ENCODE measurements at regions not wholly inside any gene's neighbourhood (a gene's known extent, or its start where the extent isn't known, plus 50 kb on each side); places are given as distances from the start of the nearest gene placed in this dataset.

DNA sequence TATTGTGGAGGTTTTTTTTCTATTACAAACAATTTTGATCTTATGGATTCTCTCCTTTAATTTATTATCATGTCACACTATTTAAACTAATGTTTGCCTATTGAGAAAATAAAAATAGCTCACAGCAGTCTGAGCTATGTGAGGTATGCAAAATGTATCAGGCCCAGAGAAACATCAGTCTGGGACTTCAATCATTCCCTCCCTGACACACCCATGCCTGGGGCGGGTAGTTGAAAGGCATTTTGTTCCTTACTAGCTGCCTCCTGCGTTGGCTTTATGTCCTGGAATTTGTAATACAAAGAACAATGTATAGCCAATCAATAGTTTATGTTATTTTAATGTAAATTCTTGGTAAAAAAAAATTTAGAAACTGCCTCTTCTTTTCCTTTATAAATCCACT is 403.3 kb downstream of the EPM2A start:
- CTCF ChIA-PET = no interaction called here
- in situ Hi-C loops (cut with HindIII; ENCODE audit: low pct_unique_long_range_greater_than_20kb, low sequenced_read_pairs) = no loop called here
- no peaks in the 10 kb centered on the region for H3K36me3 ChIP-seq (ENCODE audit: control insufficient read depth, insufficient read depth, low read length)
- DNase-seq (ENCODE audit: low read depth, low spot score) = no peak
- H3K4me1 ChIP-seq (ENCODE audit: control insufficient read depth, insufficient read depth, low read length) = no peaks in the 10 kb centered on the region
- H3K27me3 ChIP-seq (ENCODE audit: control insufficient read depth, insufficient read depth, low read length) = no peaks in the 10 kb centered on the region
- TF ChIP-seq, protein P1, sequence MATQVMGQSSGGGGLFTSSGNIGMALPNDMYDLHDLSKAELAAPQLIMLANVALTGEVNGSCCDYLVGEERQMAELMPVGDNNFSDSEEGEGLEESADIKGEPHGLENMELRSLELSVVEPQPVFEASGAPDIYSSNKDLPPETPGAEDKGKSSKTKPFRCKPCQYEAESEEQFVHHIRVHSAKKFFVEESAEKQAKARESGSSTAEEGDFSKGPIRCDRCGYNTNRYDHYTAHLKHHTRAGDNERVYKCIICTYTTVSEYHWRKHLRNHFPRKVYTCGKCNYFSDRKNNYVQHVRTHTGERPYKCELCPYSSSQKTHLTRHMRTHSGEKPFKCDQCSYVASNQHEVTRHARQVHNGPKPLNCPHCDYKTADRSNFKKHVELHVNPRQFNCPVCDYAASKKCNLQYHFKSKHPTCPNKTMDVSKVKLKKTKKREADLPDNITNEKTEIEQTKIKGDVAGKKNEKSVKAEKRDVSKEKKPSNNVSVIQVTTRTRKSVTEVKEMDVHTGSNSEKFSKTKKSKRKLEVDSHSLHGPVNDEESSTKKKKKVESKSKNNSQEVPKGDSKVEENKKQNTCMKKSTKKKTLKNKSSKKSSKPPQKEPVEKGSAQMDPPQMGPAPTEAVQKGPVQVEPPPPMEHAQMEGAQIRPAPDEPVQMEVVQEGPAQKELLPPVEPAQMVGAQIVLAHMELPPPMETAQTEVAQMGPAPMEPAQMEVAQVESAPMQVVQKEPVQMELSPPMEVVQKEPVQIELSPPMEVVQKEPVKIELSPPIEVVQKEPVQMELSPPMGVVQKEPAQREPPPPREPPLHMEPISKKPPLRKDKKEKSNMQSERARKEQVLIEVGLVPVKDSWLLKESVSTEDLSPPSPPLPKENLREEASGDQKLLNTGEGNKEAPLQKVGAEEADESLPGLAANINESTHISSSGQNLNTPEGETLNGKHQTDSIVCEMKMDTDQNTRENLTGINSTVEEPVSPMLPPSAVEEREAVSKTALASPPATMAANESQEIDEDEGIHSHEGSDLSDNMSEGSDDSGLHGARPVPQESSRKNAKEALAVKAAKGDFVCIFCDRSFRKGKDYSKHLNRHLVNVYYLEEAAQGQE (IDR thresholded peaks at IDR 0.05; ENCODE audit: insufficient read depth in 1 of 2, low read depth in 2 of 2, low read length in 1 of 2) = no peak
- no peak for TF ChIP-seq TCF7L2 (IDR thresholded peaks at IDR 0.05; ENCODE audit: low read depth, low read length)
- TF ChIP-seq, protein P2, sequence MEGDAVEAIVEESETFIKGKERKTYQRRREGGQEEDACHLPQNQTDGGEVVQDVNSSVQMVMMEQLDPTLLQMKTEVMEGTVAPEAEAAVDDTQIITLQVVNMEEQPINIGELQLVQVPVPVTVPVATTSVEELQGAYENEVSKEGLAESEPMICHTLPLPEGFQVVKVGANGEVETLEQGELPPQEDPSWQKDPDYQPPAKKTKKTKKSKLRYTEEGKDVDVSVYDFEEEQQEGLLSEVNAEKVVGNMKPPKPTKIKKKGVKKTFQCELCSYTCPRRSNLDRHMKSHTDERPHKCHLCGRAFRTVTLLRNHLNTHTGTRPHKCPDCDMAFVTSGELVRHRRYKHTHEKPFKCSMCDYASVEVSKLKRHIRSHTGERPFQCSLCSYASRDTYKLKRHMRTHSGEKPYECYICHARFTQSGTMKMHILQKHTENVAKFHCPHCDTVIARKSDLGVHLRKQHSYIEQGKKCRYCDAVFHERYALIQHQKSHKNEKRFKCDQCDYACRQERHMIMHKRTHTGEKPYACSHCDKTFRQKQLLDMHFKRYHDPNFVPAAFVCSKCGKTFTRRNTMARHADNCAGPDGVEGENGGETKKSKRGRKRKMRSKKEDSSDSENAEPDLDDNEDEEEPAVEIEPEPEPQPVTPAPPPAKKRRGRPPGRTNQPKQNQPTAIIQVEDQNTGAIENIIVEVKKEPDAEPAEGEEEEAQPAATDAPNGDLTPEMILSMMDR (IDR thresholded peaks at IDR 0.05) = no peak
- TF ChIP-seq SIN3A (IDR thresholded peaks at IDR 0.05; ENCODE audit: borderline replicate concordance, insufficient read depth, low read depth, low read length) = no peak
- TF ChIP-seq POLR2AphosphoS5 (IDR thresholded peaks at IDR 0.05; ENCODE audit: low read depth, low read length) = no peak
- POLR2A ChIA-PET = no interaction called here
- no TSS peak for BruUV-seq (replicated peaks)
- H3K4me3 ChIP-seq (ENCODE audit: low read depth in 2 of 2, low read length in 2 of 2) = no peak overlapping the region
- no peaks in the 10 kb centered on the region for H3K9me3 ChIP-seq (ENCODE audit: control insufficient read depth, insufficient read depth, low read depth, low read length)
- intact Hi-C loops (cut with micrococcal nuclease; ENCODE audit: unreplicated experiment) = no loop called here
- no peak overlapping the region for H3K27ac ChIP-seq (ENCODE audit: low read length)
- ATAC-seq = no peak

DNA sequence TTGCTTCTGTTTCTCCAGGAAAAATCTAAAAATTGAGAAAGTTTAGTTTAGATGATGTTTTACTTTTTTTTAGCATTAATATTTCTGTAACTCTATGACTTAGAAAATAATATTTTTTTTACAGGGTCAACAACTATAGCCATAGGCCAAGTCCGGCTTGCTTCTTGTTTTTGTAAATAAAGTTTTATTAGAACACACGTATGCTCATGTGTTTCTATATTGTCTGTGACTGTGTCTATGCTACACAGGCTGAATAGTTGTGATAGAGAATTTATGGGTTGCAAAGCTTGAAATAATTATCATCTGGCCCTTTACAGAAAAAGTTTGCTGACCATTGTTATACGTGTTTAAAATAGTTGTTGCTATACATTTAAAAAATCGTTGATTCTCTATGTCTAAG is 399.2 kb downstream of the EPM2A start:
- ATAC-seq (no peak), DNase-seq (ENCODE audit: low read depth, low spot score) (no peak)
- no peak overlapping the region for H3K27ac ChIP-seq (ENCODE audit: low read length)
- no peaks in the 10 kb centered on the region for H3K36me3 ChIP-seq (ENCODE audit: control insufficient read depth, insufficient read depth, low read length)
- H3K9me3 ChIP-seq (ENCODE audit: control insufficient read depth, insufficient read depth, low read depth, low read length) = no peaks in the 10 kb centered on the region
- TF ChIP-seq TCF7L2 (IDR thresholded peaks at IDR 0.05; ENCODE audit: low read depth, low read length) = no peak
- TF ChIP-seq, protein P2 (IDR thresholded peaks at IDR 0.05) = no peak
- TF ChIP-seq SIN3A (IDR thresholded peaks at IDR 0.05; ENCODE audit: borderline replicate concordance, insufficient read depth, low read depth, low read length) = no peak
- TF ChIP-seq, protein P1 (IDR thresholded peaks at IDR 0.05; ENCODE audit: insufficient read depth in 1 of 2, low read depth in 2 of 2, low read length in 1 of 2) = no peak
- no peak for TF ChIP-seq POLR2AphosphoS5 (IDR thresholded peaks at IDR 0.05; ENCODE audit: low read depth, low read length)
- no peak overlapping the region for H3K4me3 ChIP-seq (ENCODE audit: low read depth in 2 of 2, low read length in 2 of 2)
- ChIA-PET CTCF (no interaction called here), POLR2A (no interaction called here)
- BruUV-seq (replicated peaks) = no TSS peak
- intact Hi-C loops (cut with micrococcal nuclease; ENCODE audit: unreplicated experiment) = no loop called here
- no peaks in the 10 kb centered on the region for H3K27me3 ChIP-seq (ENCODE audit: control insufficient read depth, insufficient read depth, low read length)
- in situ Hi-C loops (cut with HindIII; ENCODE audit: low pct_unique_long_range_greater_than_20kb, low sequenced_read_pairs) = no loop called here
- H3K4me1 ChIP-seq (ENCODE audit: control insufficient read depth, insufficient read depth, low read length) = no peaks in the 10 kb centered on the region
